B cell (primary cell): ENCODE measurements at regions not wholly inside any gene's neighbourhood (a gene's known extent, or its start where the extent isn't known, plus 50 kb on each side); places are given as distances from the start of the nearest gene placed in this dataset.

Experiments
- EZH2 ChIP-seq: IDR thresholded peaks from 2 replicates; pipeline ENCODE4 v1.6.1; 2012; ENCODE audit warnings: borderline replicate concordance, low read depth, mild to moderate bottlenecking, moderate library complexity, low read length; ENCODE audit not compliant: insufficient read depth, poor library complexity, severe bottlenecking
- TF ChIP-seq, protein P1 (sequence below): fragments of 200-600 bp; IDR thresholded peaks from one replicate; pipeline ENCODE4 v1.8.0; 2022; ENCODE audit warnings: antibody characterized with exemption, mild to moderate bottlenecking

DNA sequence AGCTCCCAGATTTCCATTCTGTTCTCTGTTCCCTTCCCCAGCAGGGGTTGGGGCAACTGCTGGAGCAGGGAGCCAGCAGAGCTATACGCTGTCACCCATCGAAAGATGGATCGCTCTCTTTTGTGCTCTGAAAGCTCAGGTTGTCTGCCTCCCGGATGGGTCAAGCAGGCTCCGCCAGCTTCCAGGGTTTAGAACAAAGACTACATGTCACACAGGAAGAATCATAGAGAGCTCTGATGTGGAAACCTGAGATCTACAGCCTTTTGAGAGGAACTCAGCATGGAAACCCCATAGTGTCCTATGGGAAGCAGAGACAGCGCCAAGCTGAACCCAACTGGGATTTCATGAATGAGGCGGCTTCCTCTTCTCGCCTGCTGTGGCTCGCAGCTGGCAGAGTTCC lies 205.4 kb downstream of the HS3ST1 start:
- TF ChIP-seq, protein P1, sequence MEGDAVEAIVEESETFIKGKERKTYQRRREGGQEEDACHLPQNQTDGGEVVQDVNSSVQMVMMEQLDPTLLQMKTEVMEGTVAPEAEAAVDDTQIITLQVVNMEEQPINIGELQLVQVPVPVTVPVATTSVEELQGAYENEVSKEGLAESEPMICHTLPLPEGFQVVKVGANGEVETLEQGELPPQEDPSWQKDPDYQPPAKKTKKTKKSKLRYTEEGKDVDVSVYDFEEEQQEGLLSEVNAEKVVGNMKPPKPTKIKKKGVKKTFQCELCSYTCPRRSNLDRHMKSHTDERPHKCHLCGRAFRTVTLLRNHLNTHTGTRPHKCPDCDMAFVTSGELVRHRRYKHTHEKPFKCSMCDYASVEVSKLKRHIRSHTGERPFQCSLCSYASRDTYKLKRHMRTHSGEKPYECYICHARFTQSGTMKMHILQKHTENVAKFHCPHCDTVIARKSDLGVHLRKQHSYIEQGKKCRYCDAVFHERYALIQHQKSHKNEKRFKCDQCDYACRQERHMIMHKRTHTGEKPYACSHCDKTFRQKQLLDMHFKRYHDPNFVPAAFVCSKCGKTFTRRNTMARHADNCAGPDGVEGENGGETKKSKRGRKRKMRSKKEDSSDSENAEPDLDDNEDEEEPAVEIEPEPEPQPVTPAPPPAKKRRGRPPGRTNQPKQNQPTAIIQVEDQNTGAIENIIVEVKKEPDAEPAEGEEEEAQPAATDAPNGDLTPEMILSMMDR: no peak
- no peak for TF ChIP-seq EZH2
